GM12891 (cell line): ENCODE measurements at regions not wholly inside any gene's neighbourhood (a gene's known extent, or its start where the extent isn't known, plus 50 kb on each side); places are given as distances from the start of the nearest gene placed in this dataset.

Source experiments
- POLR2A ChIP-seq: IDR thresholded peaks from 2 replicates; pipeline ENCODE4 v1.6.1; 2011; ENCODE audit warnings: low read depth, low read length, control low read depth
- TAF1 ChIP-seq: IDR thresholded peaks from 2 replicates; pipeline ENCODE4 v1.6.1; 2011; ENCODE audit warnings: low read depth, low read length, control low read depth

DNA sequence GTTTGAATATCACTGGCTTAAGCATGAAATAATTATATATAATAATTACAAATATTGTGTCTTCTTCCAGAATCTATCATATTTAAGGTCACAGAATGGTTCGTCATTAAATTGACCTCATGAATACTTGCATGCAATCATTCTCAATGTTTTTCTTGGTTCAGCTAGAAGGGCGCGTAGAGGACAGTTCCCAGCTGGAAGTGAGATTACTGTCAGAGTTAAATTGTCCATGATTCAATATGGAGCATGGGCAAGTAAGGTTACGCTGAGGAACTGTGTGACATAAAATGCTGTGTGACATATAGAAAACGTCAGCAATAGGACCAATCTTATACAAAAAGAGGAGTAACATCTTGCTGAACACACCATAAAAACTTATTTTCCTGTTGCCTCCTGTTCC, 2423.5 kb upstream of the RAG2 start:
- TF ChIP-seq TAF1 (no peak), POLR2A (no peak)
